T-helper 17 cell (primary cell): ENCODE measurements at regions not wholly inside any gene's neighbourhood (a gene's known extent, or its start where the extent isn't known, plus 50 kb on each side); places are given as distances from the start of the nearest gene placed in this dataset.
"Not testable (repeated sequence)": the region's sequence is repeated elsewhere in the genome, so short reads cannot be mapped to it uniquely, and the experiment has no call there.

Experiments
- ATAC-seq: fragments of 150-1000 bp; cut with Tn5 transposase; 2 replicates; pipeline ENCODE4 v1.10.0; 2021; ENCODE audit warnings: mild to moderate bottlenecking, moderate library complexity
- DNase-seq, 3 donors: peaks; one replicate each; pipeline versions ENCODE4 v3.0.0 to v3.0.0-alpha.2; 2020 to 2021
- H3K9me3 ChIP-seq: one replicate; pipeline ENCODE4 v1.7.0; 2013; ENCODE audit warnings: low read length, mild to moderate bottlenecking; ENCODE audit not compliant: control insufficient read depth, poor library complexity, severe bottlenecking
- H3K27ac Mint-ChIP-seq: one replicate; pipeline ENCODE4 v1.8.0; 2022; ENCODE audit warnings: mild to moderate bottlenecking, moderate library complexity, mixed read lengths
- H3K27me3 Mint-ChIP-seq: one replicate; pipeline ENCODE4 v1.8.0; 2022; ENCODE audit warnings: mixed read lengths
- H3K36me3 Mint-ChIP-seq: one replicate; pipeline ENCODE4 v1.8.0; 2022; ENCODE audit warnings: low read depth, mixed read lengths
- H3K4me1 Mint-ChIP-seq: one replicate; pipeline ENCODE4 v1.8.0; 2022; ENCODE audit warnings: mild to moderate bottlenecking, mixed read lengths
- H3K4me3 Mint-ChIP-seq: one replicate; pipeline ENCODE4 v1.8.0; 2022; ENCODE audit warnings: mild to moderate bottlenecking, moderate library complexity, mixed read lengths

- DNase-seq (no peak), ATAC-seq (no peak)
- no peaks in the 10 kb centered on the region for H3K27me3 Mint-ChIP-seq
- no peaks in the 10 kb centered on the region for H3K36me3 Mint-ChIP-seq
- H3K4me1 Mint-ChIP-seq: no peaks in the 10 kb centered on the region
- no peak overlapping the region for H3K4me3 Mint-ChIP-seq
- no peaks in the 10 kb centered on the region for H3K9me3 ChIP-seq
- no peak overlapping the region for H3K27ac Mint-ChIP-seq
Observed at GRCh38 chr14:82029038-82029437, 495.4 kb upstream of the SEL1L start.

- Mint-ChIP-seq H3K4me3 (no peak overlapping the region), H3K27me3 (no peaks in the 10 kb centered on the region), H3K4me1 (no peaks in the 10 kb centered on the region), H3K36me3 (no peaks in the 10 kb centered on the region), H3K27ac (no peak overlapping the region)
- no peaks in the 10 kb centered on the region for H3K9me3 ChIP-seq
- ATAC-seq: no peak
- DNase-seq: no peak
Observed at GRCh38 chr14:82035397-82035796, 501.7 kb upstream of the SEL1L start.

DNA sequence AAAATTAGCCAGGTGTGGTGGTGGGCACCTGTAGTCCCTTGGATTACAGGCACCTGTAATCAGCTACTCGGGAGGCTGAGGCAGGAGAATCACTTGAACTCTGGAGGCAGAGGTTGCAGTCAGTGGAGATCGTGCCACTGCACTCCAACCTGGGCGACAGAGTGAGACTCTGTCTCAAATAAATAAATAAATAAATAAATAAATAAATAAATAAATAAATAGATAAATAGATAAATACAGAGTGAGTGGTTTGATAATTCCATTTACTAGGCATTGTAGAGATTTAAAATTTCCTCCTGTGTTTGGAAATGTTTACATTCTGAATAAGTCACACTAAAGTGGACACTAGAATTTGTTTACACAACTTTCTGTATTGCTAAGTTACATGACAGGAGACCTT, 504.4 kb upstream of the SEL1L start:
- ATAC-seq, H3K27ac Mint-ChIP-seq, H3K9me3 ChIP-seq, H3K4me1 Mint-ChIP-seq, H3K4me3 Mint-ChIP-seq, H3K36me3 Mint-ChIP-seq, H3K27me3 Mint-ChIP-seq, DNase-seq: not testable (repeated sequence)

DNA sequence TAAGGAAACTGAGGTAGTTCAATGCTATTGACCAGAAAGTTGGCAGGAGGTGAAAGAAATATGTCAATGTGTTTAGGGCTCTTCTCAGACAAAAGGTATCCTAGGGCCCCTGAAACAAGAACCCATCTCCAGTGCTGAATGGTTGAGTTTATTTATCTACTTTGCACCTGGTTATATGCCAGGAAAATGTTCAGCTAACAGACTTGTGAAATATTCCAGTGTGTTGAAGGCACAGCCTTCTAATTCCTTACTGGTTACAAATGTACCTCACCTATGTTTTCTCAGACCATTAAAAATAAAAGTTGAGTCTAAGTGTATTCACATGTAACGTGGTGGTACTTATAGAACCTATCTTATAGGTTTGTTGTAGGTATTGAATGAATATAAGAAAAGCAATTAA, 511.7 kb upstream of the SEL1L start:
- no peak overlapping the region for H3K4me3 Mint-ChIP-seq
- ATAC-seq (no peak), DNase-seq (no peak)
- no peaks in the 10 kb centered on the region for H3K9me3 ChIP-seq
- no peaks in the 10 kb centered on the region for H3K36me3 Mint-ChIP-seq
- no peaks in the 10 kb centered on the region for H3K27me3 Mint-ChIP-seq
- no peak overlapping the region for H3K27ac Mint-ChIP-seq
- no peaks in the 10 kb centered on the region for H3K4me1 Mint-ChIP-seq

DNA sequence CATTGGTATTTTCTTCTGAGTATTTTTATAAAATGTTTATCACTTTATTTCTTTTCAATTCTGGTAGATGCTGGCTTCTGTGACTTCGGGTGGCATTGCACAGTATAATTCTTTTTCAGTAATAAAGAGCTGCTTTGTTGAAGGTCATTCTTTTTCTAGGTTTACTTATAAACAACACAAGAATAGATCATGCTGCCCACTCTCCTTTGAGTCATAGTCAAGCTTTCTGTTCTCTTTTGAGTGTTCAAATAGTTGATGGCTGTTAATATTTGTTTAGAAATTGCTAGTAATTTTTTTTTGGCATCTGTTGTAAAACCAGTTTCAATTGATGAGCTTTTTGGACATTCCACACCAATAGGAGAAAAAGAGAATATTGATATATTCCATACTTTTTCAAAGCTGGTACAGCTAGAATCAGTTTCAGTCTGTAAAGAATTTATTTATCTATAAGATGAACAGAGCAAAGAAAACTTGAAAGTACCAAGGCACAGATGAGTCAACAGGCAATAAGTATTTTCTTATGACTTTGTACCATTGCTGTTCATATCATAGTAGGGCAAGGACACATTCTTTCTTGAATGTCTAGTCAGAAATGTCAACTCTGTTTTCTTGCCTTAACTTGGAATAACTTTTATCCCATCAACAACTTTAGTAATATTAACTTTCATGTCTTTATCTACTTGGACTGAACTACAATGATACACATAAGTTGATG, 513.0 kb upstream of the SEL1L start:
- H3K4me1 Mint-ChIP-seq: no peaks in the 10 kb centered on the region
- H3K27ac Mint-ChIP-seq: no peak overlapping the region
- H3K4me3 Mint-ChIP-seq: no peak overlapping the region
- H3K9me3 ChIP-seq: no peaks in the 10 kb centered on the region
- no peak for DNase-seq
- no peak for ATAC-seq
- H3K36me3 Mint-ChIP-seq: no peaks in the 10 kb centered on the region
- no peaks in the 10 kb centered on the region for H3K27me3 Mint-ChIP-seq

GRCh38 chr14:82047777-82048470, 514.3 kb upstream of the SEL1L start:
- Mint-ChIP-seq H3K4me1 (no peaks in the 10 kb centered on the region), H3K4me3 (no peak overlapping the region), H3K27ac (no peak overlapping the region), H3K27me3 (no peaks in the 10 kb centered on the region), H3K36me3 (no peaks in the 10 kb centered on the region)
- no peak for DNase-seq
- ATAC-seq: no peak
- no peaks in the 10 kb centered on the region for H3K9me3 ChIP-seq

DNA sequence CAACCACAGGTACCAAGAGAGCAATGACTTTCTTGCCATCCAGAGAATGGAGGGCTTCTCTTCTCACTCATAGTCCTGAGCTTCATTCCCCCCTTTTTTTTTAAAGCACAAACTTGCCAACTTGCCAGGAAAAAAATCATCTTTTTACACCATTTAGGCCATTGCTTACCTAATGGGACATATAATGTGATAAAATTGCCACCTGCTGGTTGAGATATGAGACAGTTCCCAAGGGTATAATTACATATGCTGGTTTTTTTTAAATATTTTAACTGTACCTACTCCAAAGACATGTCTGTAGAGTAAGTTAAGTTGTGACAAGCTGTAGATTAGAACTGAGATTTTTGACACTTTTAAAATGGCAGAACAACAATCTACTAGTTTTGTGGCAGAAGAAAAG, 519.1 kb upstream of the SEL1L start:
- Mint-ChIP-seq H3K27me3 (no peaks in the 10 kb centered on the region), H3K36me3 (no peaks in the 10 kb centered on the region), H3K4me1 (no peaks in the 10 kb centered on the region), H3K27ac (no peak overlapping the region), H3K4me3 (no peak overlapping the region)
- ATAC-seq (no peak), DNase-seq (no peak)
- H3K9me3 ChIP-seq: no peaks in the 10 kb centered on the region

DNA sequence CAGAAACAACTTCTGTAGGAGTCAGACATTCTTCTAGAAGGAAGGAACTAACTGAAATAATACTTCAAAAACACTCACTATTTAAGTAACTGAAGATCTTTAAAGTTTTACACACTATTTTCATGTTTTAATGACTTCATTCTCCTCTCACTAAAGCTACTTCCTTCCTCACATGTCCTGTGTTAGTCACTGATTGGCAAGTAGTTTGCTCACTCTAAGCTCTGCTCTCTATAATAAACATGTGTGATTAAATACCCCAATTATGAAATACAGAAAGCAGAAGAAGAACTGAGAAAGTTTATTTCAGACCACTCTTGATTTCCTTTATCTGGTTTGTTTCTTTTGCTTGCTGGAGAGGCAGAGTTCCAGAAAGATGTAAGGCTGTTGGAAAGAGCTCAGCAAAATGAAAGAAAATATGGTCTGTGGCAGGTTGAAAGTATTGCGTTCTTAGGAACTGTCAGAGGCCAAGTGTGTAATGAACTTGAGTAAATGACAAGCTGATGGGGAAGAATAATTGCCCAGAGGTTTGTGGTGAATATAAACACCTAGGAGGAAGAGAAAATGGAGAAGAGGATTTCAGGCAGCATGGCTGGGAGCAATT, 522.0 kb upstream of the SEL1L start:
- no peaks in the 10 kb centered on the region for H3K36me3 Mint-ChIP-seq
- DNase-seq (no peak), ATAC-seq (no peak)
- H3K27ac Mint-ChIP-seq: no peak overlapping the region
- H3K9me3 ChIP-seq: no peaks in the 10 kb centered on the region
- no peak overlapping the region for H3K4me3 Mint-ChIP-seq
- H3K4me1 Mint-ChIP-seq: no peaks in the 10 kb centered on the region
- no peaks in the 10 kb centered on the region for H3K27me3 Mint-ChIP-seq

DNA sequence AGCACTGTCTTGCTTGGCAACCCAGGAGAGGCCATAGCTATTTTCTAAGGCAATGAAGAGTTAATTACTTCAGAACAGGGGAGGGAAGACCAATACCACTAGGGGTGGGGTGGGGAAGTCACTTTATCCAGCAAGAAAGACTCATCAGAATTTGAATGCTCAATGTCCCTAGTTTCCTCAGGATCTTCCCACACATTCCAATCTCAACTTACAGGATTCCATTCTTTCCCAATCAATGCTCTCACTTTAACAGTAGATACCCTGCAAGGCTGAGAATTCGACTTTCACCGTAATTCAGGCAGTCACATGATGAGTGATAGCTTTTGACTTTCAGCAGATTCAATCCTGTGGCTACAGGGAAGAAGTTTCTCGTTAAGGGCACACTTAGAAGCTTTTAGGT, 526.6 kb upstream of the SEL1L start:
- no peaks in the 10 kb centered on the region for H3K27me3 Mint-ChIP-seq
- DNase-seq (no peak), ATAC-seq (no peak)
- H3K36me3 Mint-ChIP-seq: no peaks in the 10 kb centered on the region
- no peak overlapping the region for H3K27ac Mint-ChIP-seq
- no peaks in the 10 kb centered on the region for H3K4me1 Mint-ChIP-seq
- H3K4me3 Mint-ChIP-seq: no peak overlapping the region
- no peaks in the 10 kb centered on the region for H3K9me3 ChIP-seq

GRCh38 chr14:82067221-82067875, 533.7 kb upstream of the SEL1L start:
- no peaks in the 10 kb centered on the region for H3K27me3 Mint-ChIP-seq
- H3K27ac Mint-ChIP-seq: no peak overlapping the region
- no peaks in the 10 kb centered on the region for H3K9me3 ChIP-seq
- no peak overlapping the region for H3K4me3 Mint-ChIP-seq
- no peaks in the 10 kb centered on the region for H3K36me3 Mint-ChIP-seq
- ATAC-seq (no peak), DNase-seq (no peak)
- no peaks in the 10 kb centered on the region for H3K4me1 Mint-ChIP-seq

DNA sequence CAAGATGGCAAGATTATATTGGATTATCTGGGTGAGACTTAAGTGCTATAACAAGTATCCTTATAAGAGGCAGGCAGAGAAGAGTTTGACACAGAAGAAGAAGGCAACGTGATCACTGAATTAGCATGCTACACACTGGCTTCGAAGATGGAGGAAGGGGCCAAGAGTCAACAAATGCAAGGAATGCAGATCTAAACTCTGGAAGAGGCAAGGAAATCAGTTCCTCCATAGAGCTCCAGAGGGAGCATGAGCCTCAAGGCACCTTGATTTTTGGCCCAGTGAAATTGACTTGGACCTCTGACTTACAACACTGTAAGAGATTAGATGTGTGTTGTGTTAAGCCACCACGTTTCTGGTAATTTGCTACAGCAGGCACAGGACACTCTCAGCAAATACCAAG, 536.4 kb upstream of the SEL1L start:
- no peak for ATAC-seq
- Mint-ChIP-seq H3K27me3 (no peaks in the 10 kb centered on the region), H3K4me1 (no peaks in the 10 kb centered on the region), H3K27ac (no peak overlapping the region), H3K36me3 (no peaks in the 10 kb centered on the region), H3K4me3 (no peak overlapping the region)
- DNase-seq: no peak
- no peaks in the 10 kb centered on the region for H3K9me3 ChIP-seq

DNA sequence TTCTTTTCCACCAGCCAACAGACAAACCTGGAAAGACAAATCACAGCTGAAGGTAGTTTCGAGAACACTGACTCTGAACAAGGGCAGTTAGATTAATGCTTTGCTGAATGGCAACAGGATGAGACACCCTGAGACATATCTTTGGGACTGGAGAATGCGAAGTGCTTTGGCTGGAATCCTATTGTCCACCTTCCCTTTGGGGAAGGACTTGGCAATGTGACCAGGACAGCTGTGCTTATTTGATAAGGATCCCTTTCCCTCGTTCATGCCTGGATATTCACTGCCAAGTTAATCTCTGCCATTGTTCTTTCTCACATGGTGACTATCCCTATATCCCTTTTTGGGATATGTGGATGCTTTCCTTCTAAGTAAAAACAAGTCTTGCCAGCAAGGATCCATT, 537.1 kb upstream of the SEL1L start:
- Mint-ChIP-seq H3K27me3 (no peaks in the 10 kb centered on the region), H3K4me1 (no peaks in the 10 kb centered on the region), H3K27ac (no peak overlapping the region), H3K4me3 (no peak overlapping the region), H3K36me3 (no peaks in the 10 kb centered on the region)
- no peaks in the 10 kb centered on the region for H3K9me3 ChIP-seq
- ATAC-seq (no peak), DNase-seq (no peak)

DNA sequence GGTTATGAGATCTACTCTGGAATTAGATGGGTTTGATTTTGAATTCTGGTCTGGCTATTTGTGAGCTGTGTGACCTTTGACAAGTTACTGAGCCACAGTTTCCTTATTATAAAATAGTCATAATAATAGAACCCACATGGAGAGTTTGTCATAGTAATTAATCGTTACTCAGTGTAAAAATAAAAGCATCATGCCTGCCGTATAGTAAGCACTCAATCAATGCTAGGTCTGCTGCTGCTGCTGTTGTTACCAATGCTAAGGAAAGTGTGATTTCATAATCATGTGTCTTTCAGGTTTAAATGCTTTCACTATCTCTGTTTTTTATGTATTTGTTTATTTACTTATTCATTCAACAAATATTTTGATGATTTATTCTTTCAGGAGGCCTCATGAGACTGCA, 539.9 kb upstream of the SEL1L start:
- ATAC-seq (no peak), DNase-seq (no peak)
- Mint-ChIP-seq H3K27me3 (no peaks in the 10 kb centered on the region), H3K4me1 (no peaks in the 10 kb centered on the region), H3K27ac (no peak overlapping the region), H3K4me3 (no peak overlapping the region), H3K36me3 (no peaks in the 10 kb centered on the region)
- no peaks in the 10 kb centered on the region for H3K9me3 ChIP-seq
